GM18520 (cell line): ENCODE measurements at regions not wholly inside any gene's neighbourhood (a gene's known extent, or its start where the extent isn't known, plus 50 kb on each side); places are given as distances from the start of the nearest gene placed in this dataset.
"Not testable (repeated sequence)": the region's sequence is repeated elsewhere in the genome, so short reads cannot be mapped to it uniquely, and the experiment has no call there.

Experiments
- ATAC-seq: cut with Tn5 transposase; IDR thresholded peaks from one replicate; pipeline ENCODE4 v1.9.1; 2021; ENCODE audit not compliant: unreplicated experiment

GRCh38 chr7:156516791-156517378 is 123.7 kb upstream of the RNF32 start:
- ATAC-seq, result no peak

- no peak for ATAC-seq
These were observed 124.4 kb upstream of the RNF32 start for GRCh38 chr7:156515911-156516790.

GRCh38 chr7:156514851-156515250 is 125.7 kb upstream of the RNF32 start:
- ATAC-seq, result no peak

- no peak for ATAC-seq
These were observed 129.1 kb upstream of the RNF32 start for GRCh38 chr7:156511426-156511825.

GRCh38 chr7:156510966-156511365 is 129.6 kb upstream of the RNF32 start:
- no peak for ATAC-seq

GRCh38 chr7:156509216-156509615 is 131.4 kb upstream of the RNF32 start:
- no peak for ATAC-seq

GRCh38 chr7:156505876-156506275 is 134.7 kb upstream of the RNF32 start:
- ATAC-seq, result no peak

GRCh38 chr7:156504687-156505545 is 135.7 kb upstream of the RNF32 start:
- no peak for ATAC-seq

- no peak for ATAC-seq
These were observed 136.6 kb upstream of the RNF32 start for GRCh38 chr7:156504006-156504405.

- ATAC-seq, result no peak
These were observed 137.4 kb upstream of the RNF32 start for GRCh38 chr7:156503196-156503595.

GRCh38 chr7:156501815-156502214 is 138.8 kb upstream of the RNF32 start:
- not testable (repeated sequence) for ATAC-seq

GRCh38 chr7:156499247-156499881 is 141.2 kb upstream of the RNF32 start:
- no peak for ATAC-seq

- no peak for ATAC-seq
These were observed 142.6 kb upstream of the RNF32 start for GRCh38 chr7:156497776-156498509.

- no peak for ATAC-seq
These were observed 143.7 kb upstream of the RNF32 start for GRCh38 chr7:156496865-156497264.

- no peak for ATAC-seq
These were observed 144.2 kb upstream of the RNF32 start for GRCh38 chr7:156496363-156496769.

- no peak for ATAC-seq
These were observed 145.6 kb upstream of the RNF32 start for GRCh38 chr7:156494960-156495359.

GRCh38 chr7:156493942-156494341 is 146.6 kb upstream of the RNF32 start:
- ATAC-seq, result no peak

GRCh38 chr7:156492170-156492569 is 148.4 kb upstream of the RNF32 start:
- no peak for ATAC-seq

- no peak for ATAC-seq
These were observed 149.1 kb upstream of the RNF32 start for GRCh38 chr7:156491435-156491834.

- no peak for ATAC-seq
These were observed 150.4 kb upstream of the RNF32 start for GRCh38 chr7:156490021-156490800.
